T-cell (primary cell): ENCODE measurements at regions not wholly inside any gene's neighbourhood (a gene's known extent, or its start where the extent isn't known, plus 50 kb on each side); places are given as distances from the start of the nearest gene placed in this dataset.

ENCODE experiments used
- ATAC-seq, 4 experiments: fragments of 200-7000 bp in 3 of 4; fragments of 150-1000 bp in 1 of 4; cut with Tn5 transposase; replicated peaks in 1 of 4; 1 replicate in 3 of 4; 2 replicates in 1 of 4; pipeline ENCODE4 v1.10.0; 2021; ENCODE audit warnings: moderate library complexity in 3 of 4, mild to moderate bottlenecking in 2 of 4, moderate number of reproducible peaks in 1 of 4
- CTCF ChIA-PET, 2 donors: fragments of 300-600 bp; sonication (Branson Sonifier 250); formaldehyde crosslinking; loops; one replicate each; lab custom pipeline; 2022; ENCODE audit warnings: antibody characterized with exemption in 2 of 2; lab: Charles Lee
- POLR2A ChIA-PET, 2 donors: fragments of 300-600 bp; sonication (Branson Sonifier 250); formaldehyde crosslinking; loops; one replicate each; lab custom pipeline; 2022; ENCODE audit warnings: antibody characterized with exemption in 2 of 2; lab: Charles Lee
- DNase-seq, 35 experiments: peaks; one replicate each; pipeline versions ENCODE4 v3.0.0 to v3.0.0-alpha.2; 2013 to 2023
- H3K27ac ChIP-seq: one replicate; pipeline ENCODE4 v1.5.1; 2013; ENCODE audit warnings: low read length
- H3K27me3 ChIP-seq, 2 experiments: replicated peaks in 1 of 2; 1 replicate in 1 of 2; 2 replicates in 1 of 2; pipeline versions ENCODE4 v1.6.1 to v1.7.0; 2013; ENCODE audit warnings: low read length in 1 of 2, mixed read lengths in 1 of 2; ENCODE audit not compliant: control insufficient read depth in 2 of 2, insufficient read depth in 2 of 2; ENCODE audit errors: extremely low read depth in 1 of 2
- H3K36me3 ChIP-seq, 2 donors: 1 replicate in 1 of 2; 2 replicates in 1 of 2; pipeline versions ENCODE4 v1.6.1 to v1.7.0; 2013; ENCODE audit warnings: low read length in 1 of 2; ENCODE audit not compliant: control insufficient read depth in 2 of 2, insufficient read depth in 1 of 2; ENCODE audit errors: extremely low read depth in 1 of 2
- H3K4me1 ChIP-seq, 2 experiments: 1 replicate in 1 of 2; 2 replicates in 1 of 2; pipeline versions ENCODE4 v1.6.1 to v1.7.0; 2013; ENCODE audit warnings: low read length in 2 of 2, mixed read lengths in 1 of 2; ENCODE audit not compliant: insufficient read depth in 2 of 2, control insufficient read depth in 1 of 2; ENCODE audit errors: extremely low read depth in 1 of 2
- H3K4me3 ChIP-seq, 2 donors: 1 replicate in 1 of 2; 2 replicates in 1 of 2; pipeline versions ENCODE4 v1.5.1 to v1.7.0; 2013; ENCODE audit warnings: mild to moderate bottlenecking in 2 of 2, low read length in 1 of 2, moderate library complexity in 1 of 2; ENCODE audit not compliant: control insufficient read depth in 1 of 2; ENCODE audit errors: extremely low read depth in 1 of 2
- H3K9me3 ChIP-seq: 2 replicates; pipeline ENCODE4 v1.7.0; 2013
- H3K27ac Mint-ChIP-seq, 2 donors: one replicate each; pipeline ENCODE4 v1.8.0; 2020 to 2021; ENCODE audit warnings: mild to moderate bottlenecking in 2 of 2, mixed read lengths in 2 of 2
- H3K27me3 Mint-ChIP-seq, 2 donors: one replicate each; pipeline ENCODE4 v1.8.0; 2021 to 2022; ENCODE audit warnings: mixed read lengths in 2 of 2
- H3K36me3 Mint-ChIP-seq: one replicate; pipeline ENCODE4 v1.8.0; 2021; ENCODE audit warnings: mixed read lengths
- H3K4me1 Mint-ChIP-seq, 3 donors: one replicate each; pipeline ENCODE4 v1.8.0; 2020 to 2022; ENCODE audit warnings: mixed read lengths in 3 of 3, mild to moderate bottlenecking in 1 of 3
- H3K4me3 Mint-ChIP-seq, 3 donors: one replicate each; pipeline ENCODE4 v1.8.0; 2020 to 2022; ENCODE audit warnings: mild to moderate bottlenecking in 3 of 3, mixed read lengths in 3 of 3, moderate library complexity in 3 of 3
- H3K9me3 Mint-ChIP-seq, 3 donors: one replicate each; pipeline ENCODE4 v1.8.0; 2020 to 2022; ENCODE audit warnings: mixed read lengths in 3 of 3
- WGBS: methylation state at CpG from one replicate; pipeline ENCODE4 v1.1.5; 2013; ENCODE audit warnings: missing lambda C conversion rate; ENCODE audit not compliant: insufficient coverage; 5-methylcytosine and 5-hydroxymethylcytosine counted together

DNA sequence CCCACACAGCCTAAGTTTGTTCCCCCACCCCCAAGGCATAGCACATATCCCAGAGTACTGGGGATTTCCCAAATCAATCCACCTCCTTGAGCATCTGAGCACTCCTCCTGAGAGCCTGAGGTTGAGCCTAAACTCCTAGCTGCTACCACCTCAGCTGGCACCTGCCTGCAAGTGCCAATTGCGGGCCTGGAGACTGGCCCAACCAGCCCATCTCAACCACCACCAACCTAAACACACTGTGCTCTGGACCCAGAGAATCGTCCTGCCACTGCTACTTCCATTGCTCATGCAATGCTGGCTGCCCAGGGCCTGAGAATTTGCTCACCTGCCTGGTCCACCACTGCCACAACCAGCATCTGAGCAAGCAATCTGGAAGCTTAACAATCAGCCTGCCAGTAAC, 177.1 kb downstream of the FGF13 start:
- POLR2A ChIA-PET = no interaction called here
- Mint-ChIP-seq H3K4me3 (no peak overlapping the region), H3K4me1 (no peaks in the 10 kb centered on the region), H3K9me3 (peaks cover 0 to 3% (median 0%) of the 10 kb centered on the region in 3 donors), H3K27ac (no peak overlapping the region), H3K36me3 (no peaks in the 10 kb centered on the region), H3K27me3 (no peaks in the 10 kb centered on the region)
- DNase-seq (no peak), ATAC-seq (no peak)
- no peaks in the 10 kb centered on the region for H3K36me3 ChIP-seq
- CTCF ChIA-PET = no interaction called here
- H3K27me3 ChIP-seq = no peaks in the 10 kb centered on the region
- no peaks in the 10 kb centered on the region for H3K4me1 ChIP-seq
- WGBS = 58% methylated on average over 2 of the region's 2 CpGs
- H3K9me3 ChIP-seq = no peaks in the 10 kb centered on the region
- no peak overlapping the region for H3K4me3 ChIP-seq
- H3K27ac ChIP-seq = no peak overlapping the region

DNA sequence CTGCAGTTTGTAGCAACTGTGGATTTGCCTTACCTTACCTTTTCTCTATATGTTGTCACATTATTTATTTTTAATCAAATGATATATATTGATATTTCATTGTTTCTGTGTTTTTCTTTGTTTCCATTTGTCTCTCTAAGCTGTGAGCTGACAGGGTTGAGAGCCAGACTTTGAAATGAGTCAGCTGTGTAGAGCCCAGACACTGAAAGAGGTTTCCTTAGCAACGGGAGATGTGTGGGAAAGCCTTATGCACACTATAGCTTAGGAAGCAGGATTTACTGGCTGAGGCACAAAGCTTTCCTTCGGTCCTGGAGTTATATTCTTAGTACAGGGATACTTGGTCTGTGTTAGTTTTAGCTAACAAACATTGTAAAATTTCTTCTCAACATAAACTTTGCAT, 192.2 kb downstream of the FGF13 start:
- H3K9me3 Mint-ChIP-seq = no peaks in the 10 kb centered on the region
- Histone ChIP-seq H3K9me3 (no peaks in the 10 kb centered on the region), H3K27me3 (no peaks in the 10 kb centered on the region), H3K4me1 (no peaks in the 10 kb centered on the region), H3K27ac (no peak overlapping the region), H3K4me3 (no peak overlapping the region), H3K36me3 (no peaks in the 10 kb centered on the region)
- no peak overlapping the region for H3K4me3 Mint-ChIP-seq
- no peak for ATAC-seq
- no peaks in the 10 kb centered on the region for H3K36me3 Mint-ChIP-seq
- CTCF ChIA-PET = no interaction called here
- no peak for DNase-seq
- no peak overlapping the region for H3K27ac Mint-ChIP-seq
- H3K4me1 Mint-ChIP-seq = no peaks in the 10 kb centered on the region
- no CpG with 5 or more reads among the region's 2 CpGs for WGBS
- peaks cover 0 to 14% of the 10 kb centered on the region in 2 donors for H3K27me3 Mint-ChIP-seq
- POLR2A ChIA-PET = no interaction called here

DNA sequence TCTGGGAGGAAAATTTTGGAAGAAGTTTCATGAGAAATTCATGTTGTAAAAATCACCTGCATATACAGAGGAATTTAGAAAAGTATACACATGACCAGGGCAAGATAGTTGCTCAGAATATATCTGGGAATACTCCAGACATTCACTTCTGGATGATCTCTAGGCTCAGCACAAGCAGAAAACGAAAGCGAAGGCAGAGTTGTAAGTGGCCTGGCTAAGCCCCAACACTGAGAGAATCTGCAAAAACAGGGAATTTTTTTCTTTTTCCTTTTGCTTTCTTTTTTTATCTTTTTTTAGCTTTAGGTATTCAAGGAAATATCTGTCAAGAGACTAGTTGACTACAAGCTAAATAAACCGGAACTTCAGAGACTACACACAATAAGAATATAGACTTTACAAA, 207.2 kb downstream of the FGF13 start:
- Mint-ChIP-seq H3K4me3 (no peak overlapping the region), H3K27ac (no peak overlapping the region), H3K36me3 (no peaks in the 10 kb centered on the region), H3K9me3 (peaks cover 0 to 4% (median 0%) of the 10 kb centered on the region in 3 donors), H3K4me1 (no peaks in the 10 kb centered on the region), H3K27me3 (peaks cover 0 to 4% of the 10 kb centered on the region in 2 donors)
- ChIA-PET CTCF (interaction anchor here in 1 of 2 donors (0.6 kb wide), 1 partner anchor 10 kb away, joined by 3 read pairs; no protein-coding TSS in a partner anchor), POLR2A (no interaction called here)
- ATAC-seq (no peak), DNase-seq (no peak)
- Histone ChIP-seq H3K27me3 (no peaks in the 10 kb centered on the region), H3K4me1 (no peaks in the 10 kb centered on the region), H3K36me3 (no peaks in the 10 kb centered on the region), H3K27ac (no peak overlapping the region), H3K9me3 (no peaks in the 10 kb centered on the region), H3K4me3 (no peak overlapping the region)
- no CpG with 5 or more reads among the region's 3 CpGs for WGBS

DNA sequence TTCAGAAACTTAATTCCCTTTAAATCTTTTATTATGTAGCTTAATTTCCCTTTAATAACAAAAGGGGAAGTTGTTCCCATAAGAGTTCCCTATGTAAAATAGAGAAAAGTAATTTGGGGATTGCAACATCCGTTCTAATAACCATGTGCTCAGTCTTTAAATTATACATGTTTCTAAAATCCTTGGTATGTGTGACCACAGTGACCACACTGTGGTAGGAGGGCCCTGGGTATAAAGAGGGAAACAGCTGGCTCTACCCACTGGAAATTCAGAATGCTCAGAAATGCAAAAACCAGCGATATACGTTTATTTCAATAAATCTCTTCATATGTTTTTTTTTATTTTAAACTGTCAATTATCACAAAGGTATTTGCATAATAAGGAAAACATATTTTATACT, 219.1 kb downstream of the FGF13 start:
- Histone ChIP-seq H3K27me3 (no peaks in the 10 kb centered on the region), H3K4me3 (no peak overlapping the region), H3K9me3 (no peaks in the 10 kb centered on the region), H3K36me3 (no peaks in the 10 kb centered on the region), H3K4me1 (no peaks in the 10 kb centered on the region), H3K27ac (no peak overlapping the region)
- Mint-ChIP-seq H3K36me3 (no peaks in the 10 kb centered on the region), H3K27ac (no peak overlapping the region), H3K4me1 (no peaks in the 10 kb centered on the region), H3K4me3 (no peak overlapping the region), H3K27me3 (peaks cover 0 to 10% of the 10 kb centered on the region in 2 donors), H3K9me3 (no peaks in the 10 kb centered on the region)
- CTCF ChIA-PET = no interaction called here
- ATAC-seq = no peak
- POLR2A ChIA-PET = no interaction called here
- WGBS = no CpG with 5 or more reads among the region's 3 CpGs
- no peak for DNase-seq

DNA sequence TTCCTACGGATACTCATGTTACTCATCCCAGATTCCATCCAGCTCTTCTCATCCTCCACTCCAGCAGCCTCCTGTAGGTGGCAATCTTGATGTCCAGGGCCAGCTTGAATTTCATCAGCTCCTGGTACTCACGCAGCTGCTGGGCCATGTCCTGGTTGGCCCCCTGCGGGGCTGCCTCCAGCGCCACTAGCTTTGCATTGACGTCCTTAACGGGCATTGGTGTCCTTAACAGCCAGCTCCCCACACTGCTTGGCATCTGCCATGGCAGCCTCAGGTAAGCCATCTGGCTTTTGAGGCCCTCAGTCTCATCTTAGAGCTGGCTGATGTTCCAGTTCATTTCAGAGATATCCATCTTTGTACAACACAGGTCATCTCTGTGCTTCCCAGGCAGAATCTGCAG, 223.7 kb downstream of the FGF13 start:
- Mint-ChIP-seq H3K27me3 (peaks cover 0 to 14% of the 10 kb centered on the region in 2 donors), H3K36me3 (no peaks in the 10 kb centered on the region), H3K27ac (no peak overlapping the region), H3K9me3 (no peaks in the 10 kb centered on the region), H3K4me3 (no peak overlapping the region), H3K4me1 (no peaks in the 10 kb centered on the region)
- Histone ChIP-seq H3K4me3 (no peak overlapping the region), H3K27ac (no peak overlapping the region), H3K9me3 (no peaks in the 10 kb centered on the region), H3K36me3 (no peaks in the 10 kb centered on the region), H3K4me1 (no peaks in the 10 kb centered on the region), H3K27me3 (no peaks in the 10 kb centered on the region)
- POLR2A ChIA-PET = no interaction called here
- CTCF ChIA-PET = no interaction called here
- ATAC-seq (no peak), DNase-seq (no peak)
- 77% methylated on average over 6 of the region's 6 CpGs for WGBS

DNA sequence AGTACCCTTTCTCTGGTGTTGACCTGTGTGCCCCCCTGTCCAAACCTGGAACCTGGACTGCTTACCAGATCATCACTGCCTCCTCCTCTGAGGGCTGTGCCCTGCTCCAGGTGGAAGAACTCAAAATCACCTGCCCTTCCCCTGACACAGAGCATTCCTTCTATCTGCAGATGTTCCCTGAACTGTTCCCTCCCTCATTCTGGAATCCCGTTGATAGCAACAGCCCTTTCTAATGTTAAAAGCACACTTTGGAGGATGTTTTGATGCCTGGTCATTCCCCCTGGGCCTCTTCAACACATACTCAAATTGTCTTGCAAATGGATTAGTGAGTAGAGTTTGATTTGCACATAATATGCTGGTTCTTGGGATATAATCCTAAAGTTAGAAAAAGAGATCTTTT, 225.8 kb downstream of the FGF13 start:
- ChIA-PET POLR2A (no interaction called here), CTCF (no interaction called here)
- no peak overlapping the region for H3K27ac Mint-ChIP-seq
- H3K27me3 ChIP-seq = no peaks in the 10 kb centered on the region
- no CpG with 5 or more reads among the region's 1 CpG for WGBS
- H3K36me3 Mint-ChIP-seq = no peaks in the 10 kb centered on the region
- no peak overlapping the region for H3K4me3 ChIP-seq
- H3K27ac ChIP-seq = no peak overlapping the region
- H3K9me3 ChIP-seq = no peaks in the 10 kb centered on the region
- H3K4me1 ChIP-seq = no peaks in the 10 kb centered on the region
- H3K4me1 Mint-ChIP-seq = no peaks in the 10 kb centered on the region
- ATAC-seq (no peak), DNase-seq (no peak)
- H3K36me3 ChIP-seq = no peaks in the 10 kb centered on the region
- no peak overlapping the region for H3K4me3 Mint-ChIP-seq
- peaks cover 0 to 14% of the 10 kb centered on the region in 2 donors for H3K27me3 Mint-ChIP-seq
- H3K9me3 Mint-ChIP-seq = no peaks in the 10 kb centered on the region

DNA sequence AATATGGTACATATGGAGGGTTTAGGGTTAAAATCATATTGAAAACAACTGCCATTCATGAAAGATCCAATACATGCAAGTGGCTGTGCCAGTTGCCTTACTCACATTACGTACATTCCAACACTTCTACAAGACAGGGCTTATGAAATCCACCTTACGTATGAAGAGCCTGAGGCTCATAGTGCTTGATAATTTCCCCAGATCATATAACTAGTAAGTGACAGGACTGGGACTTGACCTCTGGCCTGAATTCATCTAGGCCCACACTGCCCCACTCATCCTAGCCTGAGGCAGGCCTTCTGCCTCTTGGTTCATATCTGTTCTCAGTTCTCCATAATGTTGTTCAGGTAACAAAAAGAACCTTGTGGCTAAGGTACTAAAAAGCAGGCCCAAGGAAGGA, 226.3 kb downstream of the FGF13 start:
- Mint-ChIP-seq H3K9me3 (no peaks in the 10 kb centered on the region), H3K27me3 (peaks cover 0 to 14% of the 10 kb centered on the region in 2 donors), H3K36me3 (no peaks in the 10 kb centered on the region), H3K4me3 (no peak overlapping the region), H3K27ac (no peak overlapping the region), H3K4me1 (no peaks in the 10 kb centered on the region)
- Histone ChIP-seq H3K4me3 (no peak overlapping the region), H3K27ac (no peak overlapping the region), H3K9me3 (no peaks in the 10 kb centered on the region), H3K4me1 (no peaks in the 10 kb centered on the region), H3K27me3 (no peaks in the 10 kb centered on the region), H3K36me3 (no peaks in the 10 kb centered on the region)
- POLR2A ChIA-PET = no interaction called here
- no CpG with 5 or more reads among the region's 2 CpGs for WGBS
- DNase-seq = no peak
- CTCF ChIA-PET = no interaction called here
- ATAC-seq = no peak
